ENCODE measurements at regions not wholly inside any gene's neighbourhood (a gene's known extent, or its start where the extent isn't known, plus 50 kb on each side); places are given as distances from the start of the nearest gene placed in this dataset.

- TF ChIP-seq ZNF784 (CRISPR knock-in tag; IDR thresholded peaks at IDR 0.05; ENCODE audit: borderline replicate concordance): no peak
- TF ChIP-seq SKIL (CRISPR knock-in tag; IDR thresholded peaks at IDR 0.05; ENCODE audit: borderline replicate concordance): no peak
- TF ChIP-seq, protein P1, sequence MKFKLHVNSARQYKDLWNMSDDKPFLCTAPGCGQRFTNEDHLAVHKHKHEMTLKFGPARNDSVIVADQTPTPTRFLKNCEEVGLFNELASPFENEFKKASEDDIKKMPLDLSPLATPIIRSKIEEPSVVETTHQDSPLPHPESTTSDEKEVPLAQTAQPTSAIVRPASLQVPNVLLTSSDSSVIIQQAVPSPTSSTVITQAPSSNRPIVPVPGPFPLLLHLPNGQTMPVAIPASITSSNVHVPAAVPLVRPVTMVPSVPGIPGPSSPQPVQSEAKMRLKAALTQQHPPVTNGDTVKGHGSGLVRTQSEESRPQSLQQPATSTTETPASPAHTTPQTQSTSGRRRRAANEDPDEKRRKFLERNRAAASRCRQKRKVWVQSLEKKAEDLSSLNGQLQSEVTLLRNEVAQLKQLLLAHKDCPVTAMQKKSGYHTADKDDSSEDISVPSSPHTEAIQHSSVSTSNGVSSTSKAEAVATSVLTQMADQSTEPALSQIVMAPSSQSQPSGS (CRISPR knock-in tag; IDR thresholded peaks at IDR 0.05): no peak
- TF ChIP-seq ARNT (IDR thresholded peaks at IDR 0.05): no peak
- no peak for TF ChIP-seq ZGPAT (CRISPR knock-in tag; IDR thresholded peaks at IDR 0.05)
- no peak for TF ChIP-seq GATAD1 (CRISPR knock-in tag; IDR thresholded peaks at IDR 0.05)
- TF ChIP-seq, protein P2, sequence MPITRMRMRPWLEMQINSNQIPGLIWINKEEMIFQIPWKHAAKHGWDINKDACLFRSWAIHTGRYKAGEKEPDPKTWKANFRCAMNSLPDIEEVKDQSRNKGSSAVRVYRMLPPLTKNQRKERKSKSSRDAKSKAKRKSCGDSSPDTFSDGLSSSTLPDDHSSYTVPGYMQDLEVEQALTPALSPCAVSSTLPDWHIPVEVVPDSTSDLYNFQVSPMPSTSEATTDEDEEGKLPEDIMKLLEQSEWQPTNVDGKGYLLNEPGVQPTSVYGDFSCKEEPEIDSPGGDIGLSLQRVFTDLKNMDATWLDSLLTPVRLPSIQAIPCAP (CRISPR knock-in tag; IDR thresholded peaks at IDR 0.05; ENCODE audit: low read depth): no peak
- TF ChIP-seq, protein P3, sequence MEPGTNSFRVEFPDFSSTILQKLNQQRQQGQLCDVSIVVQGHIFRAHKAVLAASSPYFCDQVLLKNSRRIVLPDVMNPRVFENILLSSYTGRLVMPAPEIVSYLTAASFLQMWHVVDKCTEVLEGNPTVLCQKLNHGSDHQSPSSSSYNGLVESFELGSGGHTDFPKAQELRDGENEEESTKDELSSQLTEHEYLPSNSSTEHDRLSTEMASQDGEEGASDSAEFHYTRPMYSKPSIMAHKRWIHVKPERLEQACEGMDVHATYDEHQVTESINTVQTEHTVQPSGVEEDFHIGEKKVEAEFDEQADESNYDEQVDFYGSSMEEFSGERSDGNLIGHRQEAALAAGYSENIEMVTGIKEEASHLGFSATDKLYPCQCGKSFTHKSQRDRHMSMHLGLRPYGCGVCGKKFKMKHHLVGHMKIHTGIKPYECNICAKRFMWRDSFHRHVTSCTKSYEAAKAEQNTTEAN (CRISPR knock-in tag; conservative IDR thresholded peaks at IDR 0.05): no peak
- no peak for TF ChIP-seq CTCF (CRISPR knock-in tag; IDR thresholded peaks at IDR 0.05)
- TF ChIP-seq ZNF777 (CRISPR knock-in tag; IDR thresholded peaks at IDR 0.05): no peak
- TF ChIP-seq, protein P4, sequence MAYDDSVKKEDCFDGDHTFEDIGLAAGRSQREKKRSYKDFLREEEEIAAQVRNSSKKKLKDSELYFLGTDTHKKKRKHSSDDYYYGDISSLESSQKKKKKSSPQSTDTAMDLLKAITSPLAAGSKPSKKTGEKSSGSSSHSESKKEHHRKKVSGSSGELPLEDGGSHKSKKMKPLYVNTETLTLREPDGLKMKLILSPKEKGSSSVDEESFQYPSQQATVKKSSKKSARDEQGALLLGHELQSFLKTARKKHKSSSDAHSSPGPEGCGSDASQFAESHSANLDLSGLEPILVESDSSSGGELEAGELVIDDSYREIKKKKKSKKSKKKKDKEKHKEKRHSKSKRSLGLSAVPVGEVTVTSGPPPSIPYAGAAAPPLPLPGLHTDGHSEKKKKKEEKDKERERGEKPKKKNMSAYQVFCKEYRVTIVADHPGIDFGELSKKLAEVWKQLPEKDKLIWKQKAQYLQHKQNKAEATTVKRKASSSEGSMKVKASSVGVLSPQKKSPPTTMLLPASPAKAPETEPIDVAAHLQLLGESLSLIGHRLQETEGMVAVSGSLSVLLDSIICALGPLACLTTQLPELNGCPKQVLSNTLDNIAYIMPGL (CRISPR knock-in tag; IDR thresholded peaks at IDR 0.05; ENCODE audit: borderline replicate concordance in 1 of 2, low read depth in 1 of 2): no peak
- no peak for TF ChIP-seq TAF1 (CRISPR knock-in tag; IDR thresholded peaks at IDR 0.05)
- TF ChIP-seq ZNF775 (CRISPR knock-in tag; IDR thresholded peaks at IDR 0.05; ENCODE audit: borderline replicate concordance): no peak
- no peak for TF ChIP-seq ZMYM3 (CRISPR knock-in tag; IDR thresholded peaks at IDR 0.05)
Measured at GRCh38 chr6:14595751-14596150, 478.2 kb downstream of the CD83 start.

All from HepG2 (cell line).